ENCODE measurements at regions not wholly inside any gene's neighbourhood (a gene's known extent, or its start where the extent isn't known, plus 50 kb on each side); places are given as distances from the start of the nearest gene placed in this dataset.

GRCh38 chr1:30487042-30487441 is 236.3 kb downstream of the MATN1 start:
- H3K4me3 Mint-ChIP-seq (ENCODE audit: low read depth) = no peak overlapping the region
- no peak overlapping the region for H3K27ac Mint-ChIP-seq
- peaks cover 11% of the 10 kb centered on the region for H3K27me3 Mint-ChIP-seq
- H3K9me3 Mint-ChIP-seq (ENCODE audit: low read depth) = peaks cover 4% of the 10 kb centered on the region
- TF ChIP-seq, protein P1, sequence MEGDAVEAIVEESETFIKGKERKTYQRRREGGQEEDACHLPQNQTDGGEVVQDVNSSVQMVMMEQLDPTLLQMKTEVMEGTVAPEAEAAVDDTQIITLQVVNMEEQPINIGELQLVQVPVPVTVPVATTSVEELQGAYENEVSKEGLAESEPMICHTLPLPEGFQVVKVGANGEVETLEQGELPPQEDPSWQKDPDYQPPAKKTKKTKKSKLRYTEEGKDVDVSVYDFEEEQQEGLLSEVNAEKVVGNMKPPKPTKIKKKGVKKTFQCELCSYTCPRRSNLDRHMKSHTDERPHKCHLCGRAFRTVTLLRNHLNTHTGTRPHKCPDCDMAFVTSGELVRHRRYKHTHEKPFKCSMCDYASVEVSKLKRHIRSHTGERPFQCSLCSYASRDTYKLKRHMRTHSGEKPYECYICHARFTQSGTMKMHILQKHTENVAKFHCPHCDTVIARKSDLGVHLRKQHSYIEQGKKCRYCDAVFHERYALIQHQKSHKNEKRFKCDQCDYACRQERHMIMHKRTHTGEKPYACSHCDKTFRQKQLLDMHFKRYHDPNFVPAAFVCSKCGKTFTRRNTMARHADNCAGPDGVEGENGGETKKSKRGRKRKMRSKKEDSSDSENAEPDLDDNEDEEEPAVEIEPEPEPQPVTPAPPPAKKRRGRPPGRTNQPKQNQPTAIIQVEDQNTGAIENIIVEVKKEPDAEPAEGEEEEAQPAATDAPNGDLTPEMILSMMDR (IDR thresholded peaks at IDR 0.05; ENCODE audit: unreplicated experiment) = no peak
- no peak for DNase-seq (ENCODE audit: low spot score, unreplicated experiment)
- no peaks in the 10 kb centered on the region for H3K4me1 Mint-ChIP-seq (ENCODE audit: low read depth)
- H3K36me3 Mint-ChIP-seq (ENCODE audit: insufficient read depth) = no peaks in the 10 kb centered on the region

- H3K9me3 Mint-ChIP-seq (ENCODE audit: low read depth) = peaks cover 19% of the 10 kb centered on the region
Observed at GRCh38 chr1:30485072-30485471, 238.3 kb downstream of the MATN1 start.

GRCh38 chr1:30484668-30485067 is 238.7 kb downstream of the MATN1 start:
- H3K36me3 Mint-ChIP-seq (ENCODE audit: insufficient read depth) = peaks cover 2% of the 10 kb centered on the region
- H3K9me3 Mint-ChIP-seq (ENCODE audit: low read depth) = peaks cover 19% of the 10 kb centered on the region
- peaks cover 11% of the 10 kb centered on the region for H3K27me3 Mint-ChIP-seq
- TF ChIP-seq, protein P1 (IDR thresholded peaks at IDR 0.05; ENCODE audit: unreplicated experiment) = no peak
- no peak overlapping the region for H3K4me3 Mint-ChIP-seq (ENCODE audit: low read depth)
- H3K27ac Mint-ChIP-seq = no peak overlapping the region
- no peaks in the 10 kb centered on the region for H3K4me1 Mint-ChIP-seq (ENCODE audit: low read depth)
- no peak for DNase-seq (ENCODE audit: low spot score, unreplicated experiment)

More at GRCh38 chr1:30485072-30485471, 238.3 kb downstream of the MATN1 start:
- Mint-ChIP-seq H3K4me1 (ENCODE audit: low read depth) (no peaks in the 10 kb centered on the region), H3K27ac (no peak overlapping the region), H3K36me3 (ENCODE audit: insufficient read depth) (peaks cover 2% of the 10 kb centered on the region), H3K27me3 (peaks cover 11% of the 10 kb centered on the region), H3K4me3 (ENCODE audit: low read depth) (no peak overlapping the region)
- DNase-seq (ENCODE audit: low spot score, unreplicated experiment) = no peak
- TF ChIP-seq, protein P1 (IDR thresholded peaks at IDR 0.05; ENCODE audit: unreplicated experiment) = no peak

GRCh38 chr1:30479575-30479974 is 243.8 kb downstream of the MATN1 start:
- Mint-ChIP-seq H3K4me3 (ENCODE audit: low read depth) (no peak overlapping the region), H3K9me3 (ENCODE audit: low read depth) (peaks cover 19% of the 10 kb centered on the region), H3K4me1 (ENCODE audit: low read depth) (no peaks in the 10 kb centered on the region), H3K27me3 (peaks cover 9% of the 10 kb centered on the region), H3K36me3 (ENCODE audit: insufficient read depth) (peaks cover 2% of the 10 kb centered on the region), H3K27ac (no peak overlapping the region)
- TF ChIP-seq, protein P1 (IDR thresholded peaks at IDR 0.05; ENCODE audit: unreplicated experiment) = no peak
- no peak for DNase-seq (ENCODE audit: low spot score, unreplicated experiment)

GRCh38 chr1:30478799-30479563 is 244.4 kb downstream of the MATN1 start:
- Mint-ChIP-seq H3K4me1 (ENCODE audit: low read depth) (no peaks in the 10 kb centered on the region), H3K36me3 (ENCODE audit: insufficient read depth) (peaks cover 2% of the 10 kb centered on the region), H3K27ac (no peak overlapping the region), H3K27me3 (peaks cover 12% of the 10 kb centered on the region), H3K4me3 (ENCODE audit: low read depth) (no peak overlapping the region), H3K9me3 (ENCODE audit: low read depth) (peaks cover 19% of the 10 kb centered on the region)
- no peak for DNase-seq (ENCODE audit: low spot score, unreplicated experiment)
- TF ChIP-seq, protein P1 (IDR thresholded peaks at IDR 0.05; ENCODE audit: unreplicated experiment) = no peak

Data from progenitor cell of endocrine pancreas (in vitro differentiated cells).